ENCODE measurements at regions not wholly inside any gene's neighbourhood (a gene's known extent, or its start where the extent isn't known, plus 50 kb on each side); places are given as distances from the start of the nearest gene placed in this dataset.

DNA sequence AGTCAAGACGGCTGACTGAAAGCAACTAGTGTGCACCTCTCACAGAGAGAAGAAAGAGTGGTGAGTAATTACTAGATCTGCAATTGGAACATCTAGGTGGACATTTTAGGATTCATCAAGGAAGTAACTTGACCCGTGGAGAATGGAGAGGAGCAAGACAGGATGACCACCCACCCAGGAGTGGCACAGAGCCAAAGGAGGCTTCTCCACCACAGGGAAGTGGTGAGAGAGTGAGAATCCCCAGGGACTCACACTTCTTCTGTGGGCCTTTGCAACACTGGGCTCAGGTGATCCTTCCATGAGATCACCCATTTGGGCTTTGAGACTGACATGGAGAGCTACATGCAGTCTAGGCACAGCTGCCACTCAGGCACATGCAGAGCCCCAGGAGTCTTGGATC lies 132.8 kb upstream of the GALNT5 start:
- no peaks in the 10 kb centered on the region for H3K27me3 Mint-ChIP-seq
- no peaks in the 10 kb centered on the region for H3K9me3 Mint-ChIP-seq
- DNase-seq (ENCODE audit: low spot score in 2 of 2) (no peak), ATAC-seq (replicated peaks; ENCODE audit: extremely low read depth, poor library complexity, severe bottlenecking) (no peak)
- H3K27ac Mint-ChIP-seq (ENCODE audit: low read depth) = no peak overlapping the region
- no peaks in the 10 kb centered on the region for H3K4me1 Mint-ChIP-seq
- H3K4me3 Mint-ChIP-seq = no peak overlapping the region
- H3K36me3 Mint-ChIP-seq (ENCODE audit: insufficient read depth) = no peaks in the 10 kb centered on the region

DNA sequence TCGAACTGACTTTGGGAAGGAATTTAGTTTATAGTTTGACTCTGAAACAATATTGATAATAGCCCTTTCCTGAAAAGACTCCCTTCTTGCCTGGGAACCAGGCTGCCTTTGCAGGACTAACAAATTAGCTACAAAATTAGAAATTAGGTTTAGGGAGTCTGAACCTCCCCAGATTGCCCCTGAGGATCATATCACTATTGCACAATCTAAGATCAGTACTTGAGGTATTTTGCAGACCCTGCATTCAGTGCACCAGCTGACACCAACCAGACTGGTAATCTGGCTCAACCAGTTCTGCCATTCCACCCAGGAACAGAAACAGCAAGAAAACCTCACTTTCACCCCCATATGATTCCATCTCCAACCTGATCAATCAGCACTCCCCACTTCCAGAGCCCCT lies 131.8 kb upstream of the GALNT5 start:
- no peaks in the 10 kb centered on the region for H3K9me3 Mint-ChIP-seq
- no peaks in the 10 kb centered on the region for H3K27me3 Mint-ChIP-seq
- no peaks in the 10 kb centered on the region for H3K4me1 Mint-ChIP-seq
- H3K36me3 Mint-ChIP-seq (ENCODE audit: insufficient read depth) = no peaks in the 10 kb centered on the region
- no peak for ATAC-seq (replicated peaks; ENCODE audit: extremely low read depth, poor library complexity, severe bottlenecking)
- no peak overlapping the region for H3K27ac Mint-ChIP-seq (ENCODE audit: low read depth)
- H3K4me3 Mint-ChIP-seq = no peak overlapping the region
- no peak for DNase-seq (ENCODE audit: low spot score in 2 of 2)

- no peak overlapping the region for H3K27ac Mint-ChIP-seq (ENCODE audit: low read depth)
- ATAC-seq (replicated peaks; ENCODE audit: extremely low read depth, poor library complexity, severe bottlenecking) (no peak), DNase-seq (ENCODE audit: low spot score in 2 of 2) (no peak)
- H3K36me3 Mint-ChIP-seq (ENCODE audit: insufficient read depth) = no peaks in the 10 kb centered on the region
- no peaks in the 10 kb centered on the region for H3K4me1 Mint-ChIP-seq
- H3K4me3 Mint-ChIP-seq = no peak overlapping the region
- H3K27me3 Mint-ChIP-seq = no peaks in the 10 kb centered on the region
- no peaks in the 10 kb centered on the region for H3K9me3 Mint-ChIP-seq
These were observed 130.1 kb upstream of the GALNT5 start for GRCh38 chr2:157127249-157128012.

DNA sequence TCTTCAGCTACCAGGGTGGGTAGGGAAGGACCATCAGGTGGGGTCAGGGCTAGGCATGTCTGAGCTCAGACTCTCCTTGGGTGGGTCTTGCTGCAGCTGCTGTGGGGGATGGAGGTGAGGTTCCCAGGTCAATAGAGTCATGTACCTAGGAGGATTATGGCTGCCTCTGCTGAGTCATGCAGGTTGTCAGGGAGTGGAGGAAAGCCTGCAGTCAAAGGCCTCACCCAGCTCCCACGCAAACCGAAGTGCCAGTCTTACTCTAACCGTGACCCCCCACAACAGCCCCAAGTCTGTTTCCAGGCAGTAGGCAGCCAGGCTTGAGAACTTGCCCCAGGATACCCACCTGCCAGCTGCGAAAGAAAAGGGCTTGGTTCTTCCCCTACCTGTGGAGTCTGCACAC lies 113.6 kb upstream of the GALNT5 start:
- no peak for ATAC-seq (replicated peaks; ENCODE audit: extremely low read depth, poor library complexity, severe bottlenecking)
- H3K27ac Mint-ChIP-seq (ENCODE audit: low read depth) = no peak overlapping the region
- DNase-seq (ENCODE audit: low spot score in 2 of 2) = no peak
- H3K27me3 Mint-ChIP-seq = peaks cover 25% of the 10 kb centered on the region
- H3K36me3 Mint-ChIP-seq (ENCODE audit: insufficient read depth) = no peaks in the 10 kb centered on the region
- H3K9me3 Mint-ChIP-seq = no peaks in the 10 kb centered on the region
- H3K4me3 Mint-ChIP-seq = no peak overlapping the region
- no peaks in the 10 kb centered on the region for H3K4me1 Mint-ChIP-seq

- H3K4me1 Mint-ChIP-seq = no peaks in the 10 kb centered on the region
- ATAC-seq (replicated peaks; ENCODE audit: extremely low read depth, poor library complexity, severe bottlenecking) (no peak), DNase-seq (ENCODE audit: low spot score in 2 of 2) (no peak)
- no peak overlapping the region for H3K27ac Mint-ChIP-seq (ENCODE audit: low read depth)
- H3K9me3 Mint-ChIP-seq = no peaks in the 10 kb centered on the region
- peaks cover 12% of the 10 kb centered on the region for H3K27me3 Mint-ChIP-seq
- no peak overlapping the region for H3K4me3 Mint-ChIP-seq
- H3K36me3 Mint-ChIP-seq (ENCODE audit: insufficient read depth) = no peaks in the 10 kb centered on the region
These were observed 108.2 kb upstream of the GALNT5 start for GRCh38 chr2:157149270-157149669.

DNA sequence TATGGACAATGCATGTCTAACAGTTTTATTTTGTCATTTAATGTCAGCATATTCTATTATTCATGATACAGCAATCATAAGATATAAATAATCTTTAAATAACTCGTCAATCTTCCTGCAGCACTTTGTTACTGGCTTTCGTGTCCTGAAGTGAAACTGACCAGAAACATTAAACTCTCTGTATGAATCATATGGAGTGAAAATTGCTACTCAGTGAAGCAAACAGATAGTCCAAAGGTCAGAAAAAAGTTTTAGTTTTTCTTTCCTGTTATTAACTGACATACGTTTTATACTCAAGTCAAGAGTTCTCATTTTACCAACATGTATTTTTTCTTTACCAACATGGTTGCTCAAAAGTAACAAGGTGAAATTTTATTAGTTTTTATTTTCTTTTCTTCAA lies 106.8 kb upstream of the GALNT5 start:
- DNase-seq (ENCODE audit: low spot score in 2 of 2) (no peak), ATAC-seq (replicated peaks; ENCODE audit: extremely low read depth, poor library complexity, severe bottlenecking) (no peak)
- Mint-ChIP-seq H3K36me3 (ENCODE audit: insufficient read depth) (no peaks in the 10 kb centered on the region), H3K4me1 (no peaks in the 10 kb centered on the region), H3K27me3 (peaks cover 8% of the 10 kb centered on the region), H3K27ac (ENCODE audit: low read depth) (no peak overlapping the region), H3K9me3 (no peaks in the 10 kb centered on the region), H3K4me3 (no peak overlapping the region)

- no peak for ATAC-seq (replicated peaks; ENCODE audit: extremely low read depth, poor library complexity, severe bottlenecking)
- no peaks in the 10 kb centered on the region for H3K36me3 Mint-ChIP-seq (ENCODE audit: insufficient read depth)
- H3K4me1 Mint-ChIP-seq = no peaks in the 10 kb centered on the region
- H3K27me3 Mint-ChIP-seq = peaks cover 7% of the 10 kb centered on the region
- no peak overlapping the region for H3K27ac Mint-ChIP-seq (ENCODE audit: low read depth)
- H3K4me3 Mint-ChIP-seq = no peak overlapping the region
- no peak for DNase-seq (ENCODE audit: low spot score in 2 of 2)
- no peaks in the 10 kb centered on the region for H3K9me3 Mint-ChIP-seq
These were observed 105.1 kb upstream of the GALNT5 start for GRCh38 chr2:157152362-157152761.

DNA sequence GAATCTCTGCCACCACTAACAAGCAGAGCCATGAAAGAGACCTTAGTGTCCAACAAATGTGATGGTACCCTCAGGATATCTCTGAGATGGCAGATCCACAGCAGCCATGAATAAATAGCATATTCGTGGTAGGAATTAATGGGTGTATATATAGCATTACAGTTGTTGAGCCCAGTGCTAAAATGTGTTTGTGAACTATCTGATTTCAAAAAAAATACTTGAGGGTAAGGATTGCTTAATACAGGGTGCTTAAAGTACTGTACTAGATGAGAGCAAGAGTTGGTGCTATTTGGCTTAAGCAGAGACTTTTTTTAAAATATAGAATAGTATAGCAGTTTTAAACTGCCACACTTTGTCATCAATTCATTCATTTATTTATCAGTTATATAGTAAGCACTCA lies 101.5 kb upstream of the GALNT5 start:
- Mint-ChIP-seq H3K4me1 (no peaks in the 10 kb centered on the region), H3K36me3 (ENCODE audit: insufficient read depth) (no peaks in the 10 kb centered on the region), H3K4me3 (no peak overlapping the region), H3K27me3 (peaks cover 17% of the 10 kb centered on the region), H3K9me3 (no peaks in the 10 kb centered on the region), H3K27ac (ENCODE audit: low read depth) (no peak overlapping the region)
- ATAC-seq (replicated peaks; ENCODE audit: extremely low read depth, poor library complexity, severe bottlenecking) (no peak), DNase-seq (ENCODE audit: low spot score in 2 of 2) (no peak)

DNA sequence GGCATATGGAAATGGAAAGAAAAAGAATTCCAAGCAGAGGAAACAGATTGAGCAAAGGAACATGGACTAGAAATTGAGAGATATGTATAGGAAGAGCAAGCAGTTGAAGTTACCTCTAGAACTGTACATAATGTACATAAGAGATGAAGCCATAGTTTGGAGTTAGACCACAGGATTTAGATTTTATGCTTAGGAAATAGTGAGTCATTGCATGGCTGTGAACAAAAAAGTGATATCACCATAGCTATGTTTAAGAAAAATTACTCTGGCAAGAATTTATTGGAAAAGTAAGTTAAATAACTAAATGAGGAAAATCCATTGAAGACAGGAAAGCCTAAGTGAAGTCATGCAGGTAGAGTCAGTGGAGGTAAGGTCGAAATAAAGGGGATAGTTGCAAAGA lies 99.4 kb upstream of the GALNT5 start:
- no peaks in the 10 kb centered on the region for H3K4me1 Mint-ChIP-seq
- ATAC-seq (replicated peaks; ENCODE audit: extremely low read depth, poor library complexity, severe bottlenecking) (no peak), DNase-seq (ENCODE audit: low spot score in 2 of 2) (no peak)
- H3K27me3 Mint-ChIP-seq = peaks cover 17% of the 10 kb centered on the region
- no peaks in the 10 kb centered on the region for H3K9me3 Mint-ChIP-seq
- H3K36me3 Mint-ChIP-seq (ENCODE audit: insufficient read depth) = no peaks in the 10 kb centered on the region
- no peak overlapping the region for H3K27ac Mint-ChIP-seq (ENCODE audit: low read depth)
- no peak overlapping the region for H3K4me3 Mint-ChIP-seq

GRCh38 chr2:157159221-157159934 lies 98.1 kb upstream of the GALNT5 start:
- ATAC-seq (replicated peaks; ENCODE audit: extremely low read depth, poor library complexity, severe bottlenecking) (no peak), DNase-seq (ENCODE audit: low spot score in 2 of 2) (no peak)
- no peaks in the 10 kb centered on the region for H3K4me1 Mint-ChIP-seq
- no peak overlapping the region for H3K27ac Mint-ChIP-seq (ENCODE audit: low read depth)
- H3K27me3 Mint-ChIP-seq = peaks cover 17% of the 10 kb centered on the region
- H3K36me3 Mint-ChIP-seq (ENCODE audit: insufficient read depth) = no peaks in the 10 kb centered on the region
- H3K4me3 Mint-ChIP-seq = no peak overlapping the region
- H3K9me3 Mint-ChIP-seq = no peaks in the 10 kb centered on the region

GRCh38 chr2:157160111-157160510 lies 97.4 kb upstream of the GALNT5 start:
- Mint-ChIP-seq H3K4me3 (no peak overlapping the region), H3K4me1 (no peaks in the 10 kb centered on the region), H3K27me3 (peaks cover 17% of the 10 kb centered on the region), H3K27ac (ENCODE audit: low read depth) (no peak overlapping the region), H3K36me3 (ENCODE audit: insufficient read depth) (no peaks in the 10 kb centered on the region), H3K9me3 (no peaks in the 10 kb centered on the region)
- DNase-seq (ENCODE audit: low spot score in 2 of 2) = no peak
- no peak for ATAC-seq (replicated peaks; ENCODE audit: extremely low read depth, poor library complexity, severe bottlenecking)

DNA sequence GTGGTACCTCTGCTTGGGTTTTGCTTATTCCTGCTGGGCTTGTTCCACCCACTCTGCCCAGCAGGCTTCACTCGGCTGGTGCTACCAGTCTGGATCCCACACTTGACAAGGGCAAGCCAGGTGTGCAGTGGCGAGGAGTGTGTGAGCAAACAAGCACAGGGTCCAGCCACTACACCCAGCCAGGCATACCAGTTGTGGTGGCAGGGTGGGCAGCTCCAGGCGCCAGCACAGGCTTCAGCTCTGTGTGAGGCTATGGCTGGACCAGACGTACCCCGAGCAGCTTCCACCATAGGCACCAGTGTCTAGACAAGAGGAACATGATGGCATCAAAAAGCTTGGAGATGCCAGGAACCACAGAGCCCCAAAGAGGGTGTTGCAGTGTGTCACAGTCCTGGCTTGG lies 93.1 kb upstream of the GALNT5 start:
- H3K27me3 Mint-ChIP-seq = peaks cover 11% of the 10 kb centered on the region
- H3K4me3 Mint-ChIP-seq = no peak overlapping the region
- no peak for ATAC-seq (replicated peaks; ENCODE audit: extremely low read depth, poor library complexity, severe bottlenecking)
- H3K27ac Mint-ChIP-seq (ENCODE audit: low read depth) = no peak overlapping the region
- no peaks in the 10 kb centered on the region for H3K4me1 Mint-ChIP-seq
- DNase-seq (ENCODE audit: low spot score in 2 of 2) = no peak
- no peaks in the 10 kb centered on the region for H3K9me3 Mint-ChIP-seq
- H3K36me3 Mint-ChIP-seq (ENCODE audit: insufficient read depth) = no peaks in the 10 kb centered on the region

DNA sequence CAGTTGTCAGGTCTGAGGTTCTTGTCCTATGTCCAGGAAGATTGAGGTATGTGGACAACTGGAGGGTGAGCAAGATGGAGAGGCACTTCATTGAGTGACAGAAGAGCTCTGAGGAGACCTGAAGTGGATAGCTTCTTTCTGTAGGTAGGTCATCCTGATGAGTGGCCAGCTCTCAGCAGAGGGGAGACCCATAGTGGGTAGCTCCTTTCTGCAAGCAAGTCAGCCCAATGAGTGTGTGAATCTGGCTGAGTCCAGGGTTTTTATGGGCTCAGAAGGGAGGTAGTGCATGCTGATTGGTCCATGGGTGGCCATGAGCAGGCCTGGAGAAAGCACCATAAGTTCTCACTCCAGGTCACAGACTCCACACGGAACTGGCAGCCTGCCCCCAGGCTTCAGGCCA lies 92.6 kb upstream of the GALNT5 start:
- ATAC-seq (replicated peaks; ENCODE audit: extremely low read depth, poor library complexity, severe bottlenecking) (no peak), DNase-seq (ENCODE audit: low spot score in 2 of 2) (no peak)
- Mint-ChIP-seq H3K9me3 (no peaks in the 10 kb centered on the region), H3K27me3 (peaks cover 7% of the 10 kb centered on the region), H3K36me3 (ENCODE audit: insufficient read depth) (no peaks in the 10 kb centered on the region), H3K4me1 (no peaks in the 10 kb centered on the region), H3K4me3 (no peak overlapping the region), H3K27ac (ENCODE audit: low read depth) (no peak overlapping the region)
